ENCODE measurements at regions not wholly inside any gene's neighbourhood (a gene's known extent, or its start where the extent isn't known, plus 50 kb on each side); places are given as distances from the start of the nearest gene placed in this dataset.
A peak's percentile ranks its signal among the peaks of the same experiment; 100 is the strongest.

DNA sequence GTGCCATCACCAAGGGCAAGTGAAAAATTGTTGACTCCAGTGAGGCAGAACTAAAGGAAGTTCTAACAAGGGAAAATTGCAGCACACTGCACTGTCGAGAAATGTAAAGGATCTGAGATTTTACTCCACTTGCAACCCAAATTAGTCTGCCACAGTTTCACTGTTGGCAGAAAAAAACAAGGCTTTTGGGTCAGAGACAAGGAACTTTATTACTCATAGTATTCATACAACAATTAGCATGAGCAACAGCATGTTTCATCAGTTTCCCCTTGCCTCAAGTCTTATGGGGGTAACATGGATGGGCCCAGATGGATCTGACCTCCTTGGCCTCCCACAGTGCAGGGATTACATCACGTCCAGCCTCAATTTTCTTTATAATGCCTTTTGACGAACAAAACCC, 125.3 kb downstream of the LTN1 start:
- peak overlapping the region; percentile 1 for H3K4me2 ChIP-seq (ENCODE audit: unreplicated experiment)
- WGBS, 2 experiments (ENCODE audit: low coverage in 1 of 2, low lambda C conversion rate in 2 of 2, missing lambda C conversion rate in 2 of 2): 84 to 93% methylated on average over 3 of the region's 3 CpGs
- H3K4me1 ChIP-seq (ENCODE audit: insufficient read depth): peaks cover 18% of the 10 kb centered on the region
- in situ Hi-C loops (cut with MboI): no loop called here
- H2AFZ ChIP-seq: no peak overlapping the region
- no peak for TF ChIP-seq EZH2 (IDR thresholded peaks at IDR 0.05; ENCODE audit: insufficient read depth, poor library complexity, severe bottlenecking)
- TF ChIP-seq EZH2phosphoT487 (IDR thresholded peaks at IDR 0.05; ENCODE audit: insufficient read depth, low read depth): no peak
- H3K27ac ChIP-seq: peak overlapping the region; percentile 48
- H4K20me1 ChIP-seq (ENCODE audit: insufficient read depth): no peaks in the 10 kb centered on the region
- H3K4me3 ChIP-seq: no peak overlapping the region
- H3F3A ChIP-seq (ENCODE audit: insufficient read depth): peaks cover 16% of the 10 kb centered on the region; the same call in 1 of the 2 replicates
- H3K9ac ChIP-seq: no peak overlapping the region
- DNase-seq: peak; percentile 62
- no peaks in the 10 kb centered on the region for H3K36me3 ChIP-seq (ENCODE audit: low read depth)
- H3K9me3 ChIP-seq (ENCODE audit: low read depth): no peaks in the 10 kb centered on the region
- no peaks in the 10 kb centered on the region for H3K79me2 ChIP-seq (ENCODE audit: insufficient read depth)
- H3K9me2 ChIP-seq (ENCODE audit: insufficient read depth): no peaks in the 10 kb centered on the region
- H3K27me3 ChIP-seq (replicated peaks; ENCODE audit: insufficient read depth): no peaks in the 10 kb centered on the region

DNA sequence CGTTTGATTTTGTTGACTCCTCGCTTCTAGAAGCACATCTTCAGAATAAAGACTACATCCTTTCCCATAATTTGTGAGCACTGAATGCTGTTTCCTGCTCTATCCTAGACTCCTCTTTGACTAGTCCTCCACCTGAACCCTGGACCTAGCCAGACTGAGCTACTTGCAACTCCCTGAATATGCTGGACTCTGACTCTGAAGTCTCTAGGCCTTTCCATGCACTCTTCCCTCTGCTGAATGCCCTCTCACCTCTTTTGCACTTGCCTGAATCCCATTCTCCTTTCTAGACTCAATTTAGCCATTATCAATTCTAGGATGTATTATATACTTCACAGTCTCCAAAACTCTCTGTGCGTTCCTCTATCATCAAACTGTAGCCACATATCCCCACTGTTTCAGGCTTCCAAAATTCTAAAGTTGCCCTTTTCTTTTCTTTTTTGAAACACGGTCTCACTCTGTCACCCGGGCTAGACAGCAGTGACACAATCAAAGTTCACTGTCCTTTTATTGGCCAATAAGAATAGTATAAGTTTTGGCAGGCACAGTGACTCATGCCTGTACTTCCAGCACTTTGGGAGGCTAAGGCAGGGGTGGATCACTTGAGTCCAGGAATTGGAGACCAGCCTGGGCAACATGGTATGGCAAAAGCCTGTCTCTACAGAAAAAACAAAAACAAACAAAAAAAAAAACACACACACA, 127.0 kb downstream of the LTN1 start:
- 95 to 97% methylated on average over 5 of the region's 5 CpGs for WGBS, 2 experiments (ENCODE audit: low coverage in 1 of 2, low lambda C conversion rate in 2 of 2, missing lambda C conversion rate in 2 of 2)
- Histone ChIP-seq H2AFZ (no peak overlapping the region), H3K4me1 (ENCODE audit: insufficient read depth) (peaks cover 10% of the 10 kb centered on the region), H3K27me3 (replicated peaks; ENCODE audit: insufficient read depth) (no peaks in the 10 kb centered on the region), H3F3A (ENCODE audit: insufficient read depth) (peaks cover 13% of the 10 kb centered on the region; the same call in 1 of the 2 replicates), H3K27ac (no peak overlapping the region), H3K4me3 (no peak overlapping the region), H3K36me3 (ENCODE audit: low read depth) (no peaks in the 10 kb centered on the region), H3K79me2 (ENCODE audit: insufficient read depth) (no peaks in the 10 kb centered on the region), H4K20me1 (ENCODE audit: insufficient read depth) (no peaks in the 10 kb centered on the region), H3K9ac (no peak overlapping the region), H3K4me2 (ENCODE audit: unreplicated experiment) (no peak overlapping the region), H3K9me2 (ENCODE audit: insufficient read depth) (no peaks in the 10 kb centered on the region), H3K9me3 (ENCODE audit: low read depth) (no peaks in the 10 kb centered on the region)
- DNase-seq: peak; percentile 7
- in situ Hi-C loops (cut with MboI): no loop called here
- TF ChIP-seq EZH2phosphoT487 (IDR thresholded peaks at IDR 0.05; ENCODE audit: insufficient read depth, low read depth): no peak
- TF ChIP-seq EZH2 (IDR thresholded peaks at IDR 0.05; ENCODE audit: insufficient read depth, poor library complexity, severe bottlenecking): no peak

GRCh38 chr21:28858424-28858823, 134.3 kb downstream of the LTN1 start:
- Histone ChIP-seq H3K79me2 (ENCODE audit: insufficient read depth) (no peaks in the 10 kb centered on the region), H3K9me2 (ENCODE audit: insufficient read depth) (no peaks in the 10 kb centered on the region), H3K4me3 (no peak overlapping the region), H3K27ac (no peak overlapping the region), H3K36me3 (ENCODE audit: low read depth) (no peaks in the 10 kb centered on the region), H3K4me2 (ENCODE audit: unreplicated experiment) (no peak overlapping the region), H3K9me3 (ENCODE audit: low read depth) (no peaks in the 10 kb centered on the region), H3K27me3 (replicated peaks; ENCODE audit: insufficient read depth) (no peaks in the 10 kb centered on the region), H2AFZ (no peak overlapping the region), H3K9ac (no peak overlapping the region), H3K4me1 (ENCODE audit: insufficient read depth) (no peaks in the 10 kb centered on the region), H4K20me1 (ENCODE audit: insufficient read depth) (no peaks in the 10 kb centered on the region), H3F3A (ENCODE audit: insufficient read depth) (no peaks in the 10 kb centered on the region)
- DNase-seq: no peak
- WGBS, 2 experiments (ENCODE audit: low coverage in 1 of 2, low lambda C conversion rate in 2 of 2, missing lambda C conversion rate in 2 of 2): 86 to 89% methylated on average over 3 of the region's 3 CpGs
- in situ Hi-C loops (cut with MboI): no loop called here
- TF ChIP-seq EZH2 (IDR thresholded peaks at IDR 0.05; ENCODE audit: insufficient read depth, poor library complexity, severe bottlenecking): no peak
- TF ChIP-seq EZH2phosphoT487 (IDR thresholded peaks at IDR 0.05; ENCODE audit: insufficient read depth, low read depth): no peak

- no peak for DNase-seq
- no peak overlapping the region for H3K4me2 ChIP-seq (ENCODE audit: unreplicated experiment)
- no peak overlapping the region for H3K4me3 ChIP-seq
- H3K9me2 ChIP-seq (ENCODE audit: insufficient read depth): no peaks in the 10 kb centered on the region
- H3K9ac ChIP-seq: no peak overlapping the region
- 92 to 100% methylated on average over 2 of the region's 2 CpGs for WGBS, 2 experiments (ENCODE audit: low coverage in 1 of 2, low lambda C conversion rate in 2 of 2, missing lambda C conversion rate in 2 of 2)
- no peaks in the 10 kb centered on the region for H3K4me1 ChIP-seq (ENCODE audit: insufficient read depth)
- no peak overlapping the region for H2AFZ ChIP-seq
- no peaks in the 10 kb centered on the region for H3K79me2 ChIP-seq (ENCODE audit: insufficient read depth)
- H3F3A ChIP-seq (ENCODE audit: insufficient read depth): no peaks in the 10 kb centered on the region
- in situ Hi-C loops (cut with MboI): no loop called here
- H3K9me3 ChIP-seq (ENCODE audit: low read depth): no peaks in the 10 kb centered on the region
- no peak overlapping the region for H3K27ac ChIP-seq
- no peaks in the 10 kb centered on the region for H3K36me3 ChIP-seq (ENCODE audit: low read depth)
- no peaks in the 10 kb centered on the region for H3K27me3 ChIP-seq (replicated peaks; ENCODE audit: insufficient read depth)
- no peaks in the 10 kb centered on the region for H4K20me1 ChIP-seq (ENCODE audit: insufficient read depth)
- TF ChIP-seq EZH2 (IDR thresholded peaks at IDR 0.05; ENCODE audit: insufficient read depth, poor library complexity, severe bottlenecking): no peak
- no peak for TF ChIP-seq EZH2phosphoT487 (IDR thresholded peaks at IDR 0.05; ENCODE audit: insufficient read depth, low read depth)
These were observed 134.9 kb downstream of the LTN1 start for GRCh38 chr21:28857752-28858151.

Data from GM23248 (cell line).